ENCODE measurements at regions not wholly inside any gene's neighbourhood (a gene's known extent, or its start where the extent isn't known, plus 50 kb on each side); places are given as distances from the start of the nearest gene placed in this dataset.

GRCh38 chr12:114995891-114996290 is 311.9 kb upstream of the TBX3 start:
- Histone ChIP-seq H3K4me2 (ENCODE audit: insufficient read depth, low read length) (no peak overlapping the region), H3K27me3 (ENCODE audit: control insufficient read depth in 2 of 2, insufficient read depth in 2 of 2, low read length in 2 of 2) (no peaks in the 10 kb centered on the region), H3K36me3 (ENCODE audit: control insufficient read depth in 2 of 2, extremely low read depth in 1 of 2, insufficient read depth in 2 of 2, low read length in 2 of 2) (no peaks in the 10 kb centered on the region), H3K9me1 (replicated peaks; ENCODE audit: control insufficient read depth, extremely low read depth, insufficient read depth, low read length) (no peaks in the 10 kb centered on the region), H3K27ac (ENCODE audit: insufficient read depth, low read depth, low read length) (no peak overlapping the region), H3K79me2 (ENCODE audit: control insufficient read depth, insufficient read depth, low read length) (no peaks in the 10 kb centered on the region), H2AFZ (ENCODE audit: low read depth, low read length) (no peak overlapping the region), H4K20me1 (replicated peaks; ENCODE audit: control insufficient read depth, extremely low read depth, insufficient read depth, low read length) (no peaks in the 10 kb centered on the region), H3K9me3 (replicated peaks; ENCODE audit: control insufficient read depth, insufficient read depth, low read length) (peaks cover 13% of the 10 kb centered on the region), H3K4me1 (ENCODE audit: control insufficient read depth, extremely low read depth, insufficient read depth, low read length) (no peaks in the 10 kb centered on the region), H3K4me3 (replicated peaks in 1 of 3; ENCODE audit: insufficient read depth in 1 of 3, low read depth in 1 of 3, low read length in 3 of 3) (no peak overlapping the region), H3K9ac (replicated peaks; ENCODE audit: extremely low read depth, insufficient read depth, low read length) (no peak overlapping the region)
- BruUV-seq (replicated peaks) = no TSS peak
- intact Hi-C loops (cut with micrococcal nuclease) = no loop called here
- no peak for TF ChIP-seq MYC (IDR thresholded peaks at IDR 0.05; ENCODE audit: low read depth, low read length)
- TF ChIP-seq MAX (IDR thresholded peaks at IDR 0.05; ENCODE audit: insufficient read depth, insufficient read length) = no peak
- no peak for TF ChIP-seq POLR2AphosphoS5 (IDR thresholded peaks at IDR 0.05; ENCODE audit: insufficient read depth, low read depth, low read length)
- TF ChIP-seq FOS (IDR thresholded peaks at IDR 0.05; ENCODE audit: borderline replicate concordance, insufficient read depth, low read length) = no peak
- TF ChIP-seq GATA2 (IDR thresholded peaks at IDR 0.05; ENCODE audit: insufficient read depth, insufficient read length, low read depth, low read length) = no peak
- TF ChIP-seq JUN (IDR thresholded peaks at IDR 0.05; ENCODE audit: borderline replicate concordance, insufficient read depth, insufficient read length, low read depth) = no peak
- no peak for TF ChIP-seq POLR2A (IDR thresholded peaks at IDR 0.05; ENCODE audit: low read depth, low read length)
- no peak for TF ChIP-seq CTCF (IDR thresholded peaks at IDR 0.05; ENCODE audit: extremely low read depth in 1 of 2, insufficient read depth in 1 of 2, low read depth in 1 of 2, low read length in 2 of 2)
- TF ChIP-seq EZH2 (IDR thresholded peaks at IDR 0.05; ENCODE audit: borderline replicate concordance, low read depth, low read length, severe bottlenecking) = no peak
- CTCF ChIA-PET = no interaction called here
- DNase-seq (ENCODE audit: low read depth, low spot score) (no peak), FAIRE-seq (no peak)
- POLR2A ChIA-PET = no interaction called here
- dilution Hi-C loops (cut with MboI; ENCODE audit: extremely low pct_ligation_motif_present, low sequenced_read_pairs) = no loop called here

All from endothelial cell of umbilical vein (primary cell).